NCI-H345 treated with DMSO at 0.1 percent for 48 hours (cell line): ENCODE measurements at regions not wholly inside any gene's neighbourhood (a gene's known extent, or its start where the extent isn't known, plus 50 kb on each side); places are given as distances from the start of the nearest gene placed in this dataset.

Source experiments
- DNase-seq: peaks from one replicate; lab custom pipeline; 2025; ENCODE audit not compliant: unreplicated experiment; lab: John Stamatoyannopoulos, UW

- no peak for DNase-seq
Observed at GRCh38 chr10:132115732-132116131, 50.0 kb downstream of the JAKMIP3 start.

- no peak for DNase-seq
Observed at GRCh38 chr10:132117146-132117545, 51.4 kb downstream of the JAKMIP3 start.

GRCh38 chr10:132117636-132118190 is 52.0 kb downstream of the JAKMIP3 start:
- DNase-seq = no peak

GRCh38 chr10:132118366-132118765 is 52.6 kb downstream of the JAKMIP3 start:
- DNase-seq = no peak

GRCh38 chr10:132120200-132120599 is 54.5 kb downstream of the JAKMIP3 start:
- DNase-seq = peak; percentile 21

GRCh38 chr10:132120734-132121510 is 55.2 kb downstream of the JAKMIP3 start:
- no peak for DNase-seq

- no peak for DNase-seq
Observed at GRCh38 chr10:132121511-132121830, 55.7 kb downstream of the JAKMIP3 start.

- DNase-seq = no peak
Observed at GRCh38 chr10:132122097-132122861, 56.5 kb downstream of the JAKMIP3 start.

GRCh38 chr10:132122939-132123445 is 57.2 kb downstream of the JAKMIP3 start:
- no peak for DNase-seq

- DNase-seq = no peak
Observed at GRCh38 chr10:132123606-132124005, 57.9 kb downstream of the JAKMIP3 start.

GRCh38 chr10:132124201-132124920 is 58.6 kb downstream of the JAKMIP3 start:
- DNase-seq = no peak

GRCh38 chr10:132129431-132129830 is 57.3 kb upstream of the DPYSL4 start:
- no peak for DNase-seq

GRCh38 chr10:132130286-132131265 is 56.2 kb upstream of the DPYSL4 start:
- no peak for DNase-seq

- no peak for DNase-seq
Observed at GRCh38 chr10:132131581-132132420, 54.9 kb upstream of the DPYSL4 start.

GRCh38 chr10:132132421-132132841 is 54.3 kb upstream of the DPYSL4 start:
- no peak for DNase-seq

GRCh38 chr10:132133005-132133404 is 53.7 kb upstream of the DPYSL4 start:
- DNase-seq = no peak

- no peak for DNase-seq
Observed at GRCh38 chr10:132133449-132134240, 53.1 kb upstream of the DPYSL4 start.

- DNase-seq = no peak
Observed at GRCh38 chr10:132134241-132135052, 52.3 kb upstream of the DPYSL4 start.
